HG02852 (cell line): ENCODE measurements at regions not wholly inside any gene's neighbourhood (a gene's known extent, or its start where the extent isn't known, plus 50 kb on each side); places are given as distances from the start of the nearest gene placed in this dataset.
"Not testable (repeated sequence)": the region's sequence is repeated elsewhere in the genome, so short reads cannot be mapped to it uniquely, and the experiment has no call there.

ENCODE experiments used
- ATAC-seq: cut with Tn5 transposase; IDR thresholded peaks from one replicate; pipeline ENCODE4 v1.9.1; 2021; ENCODE audit warnings: mild to moderate bottlenecking, moderate library complexity; ENCODE audit not compliant: unreplicated experiment

DNA sequence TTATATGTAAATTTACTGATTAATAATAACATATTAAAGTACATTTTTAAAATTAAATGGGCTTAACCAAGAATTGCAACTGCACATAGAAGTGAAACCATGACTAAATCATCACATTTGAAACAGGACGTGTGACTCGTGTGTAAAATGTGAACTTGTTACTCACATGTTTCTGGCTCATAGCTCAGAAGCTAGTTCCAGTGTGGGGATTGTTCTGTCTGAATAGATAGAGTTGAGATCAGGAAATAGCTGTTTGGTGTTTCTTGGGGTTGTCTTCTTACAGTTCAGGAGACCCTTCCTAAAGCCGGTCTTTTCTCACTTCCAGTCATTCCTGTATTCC is 130.9 kb downstream of the LAT start:
- ATAC-seq = not testable (repeated sequence)

- ATAC-seq = not testable (repeated sequence)
Measured at GRCh38 chr16:29114989-29115801, 130.3 kb downstream of the LAT start.

GRCh38 chr16:29114574-29114973 is 129.7 kb downstream of the LAT start:
- ATAC-seq = no peak

DNA sequence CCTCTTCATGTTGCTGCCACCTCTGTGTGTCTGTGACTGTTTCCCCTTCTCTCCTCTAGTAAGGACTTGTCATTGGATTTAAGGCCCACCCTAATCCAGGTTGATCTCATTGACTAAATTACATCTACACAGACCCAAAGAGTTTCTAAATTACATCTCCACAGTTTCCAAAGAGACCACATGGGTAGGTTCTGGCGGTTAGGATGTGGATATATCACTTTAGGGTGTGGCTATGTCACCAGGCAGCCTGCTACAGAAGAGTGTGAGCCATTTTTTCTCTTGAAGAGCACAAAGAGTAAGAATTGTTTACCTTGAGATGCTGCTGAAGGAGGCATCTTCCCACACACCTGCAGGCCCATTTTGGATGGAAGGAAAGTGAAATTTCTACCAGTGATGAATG is 128.6 kb downstream of the LAT start:
- not testable (repeated sequence) for ATAC-seq

- ATAC-seq = no peak
Measured at GRCh38 chr16:29112755-29113347, 128.0 kb downstream of the LAT start.

GRCh38 chr16:29111901-29112680 is 127.2 kb downstream of the LAT start:
- not testable (repeated sequence) for ATAC-seq

DNA sequence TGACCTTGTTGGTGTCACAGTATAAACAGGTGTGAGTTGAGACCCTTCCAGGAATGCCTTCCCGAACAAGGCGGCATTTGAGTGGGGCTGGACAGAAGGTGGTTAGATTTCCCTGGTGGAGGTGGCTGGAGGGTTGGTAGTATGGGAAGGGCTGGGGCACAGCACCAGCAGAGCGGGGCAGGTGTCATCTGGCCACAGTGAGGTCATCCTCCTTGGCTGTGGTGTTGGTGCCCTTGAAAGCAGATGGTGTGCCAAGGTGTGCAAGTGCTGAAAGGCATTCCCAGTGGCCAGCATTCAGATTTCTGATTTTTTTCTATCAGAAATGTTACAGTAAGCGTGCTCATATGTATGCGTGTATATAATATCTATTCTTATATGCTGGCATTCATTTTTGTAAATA is 126.6 kb downstream of the LAT start:
- ATAC-seq = no peak

GRCh38 chr16:29108625-29109169 is 123.8 kb downstream of the LAT start:
- ATAC-seq = not testable (repeated sequence)

GRCh38 chr16:29107299-29107698 is 122.4 kb downstream of the LAT start:
- ATAC-seq = no peak

GRCh38 chr16:29106259-29106908 is 121.5 kb downstream of the LAT start:
- not testable (repeated sequence) for ATAC-seq

DNA sequence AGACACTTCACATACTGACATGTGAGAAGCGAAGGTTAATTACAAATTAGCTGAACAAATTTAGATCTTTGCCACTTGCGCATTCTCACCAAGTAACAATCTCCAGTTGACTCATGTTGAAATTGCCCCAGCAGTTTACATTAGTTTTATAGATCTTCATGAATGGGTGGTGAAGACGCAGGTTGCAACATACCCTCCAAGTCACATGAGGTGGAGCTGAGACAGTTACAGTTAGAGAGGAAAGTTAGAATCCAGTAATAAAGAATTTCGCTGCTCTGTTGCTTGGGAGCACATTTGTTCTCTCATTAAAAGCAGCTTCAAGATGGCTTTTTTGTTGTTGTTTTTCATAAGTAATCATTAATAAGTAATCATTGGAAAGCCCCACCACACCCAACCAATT is 119.7 kb downstream of the LAT start:
- ATAC-seq = not testable (repeated sequence)

- ATAC-seq = not testable (repeated sequence)
Measured at GRCh38 chr16:29097965-29098364, 113.1 kb downstream of the LAT start.

DNA sequence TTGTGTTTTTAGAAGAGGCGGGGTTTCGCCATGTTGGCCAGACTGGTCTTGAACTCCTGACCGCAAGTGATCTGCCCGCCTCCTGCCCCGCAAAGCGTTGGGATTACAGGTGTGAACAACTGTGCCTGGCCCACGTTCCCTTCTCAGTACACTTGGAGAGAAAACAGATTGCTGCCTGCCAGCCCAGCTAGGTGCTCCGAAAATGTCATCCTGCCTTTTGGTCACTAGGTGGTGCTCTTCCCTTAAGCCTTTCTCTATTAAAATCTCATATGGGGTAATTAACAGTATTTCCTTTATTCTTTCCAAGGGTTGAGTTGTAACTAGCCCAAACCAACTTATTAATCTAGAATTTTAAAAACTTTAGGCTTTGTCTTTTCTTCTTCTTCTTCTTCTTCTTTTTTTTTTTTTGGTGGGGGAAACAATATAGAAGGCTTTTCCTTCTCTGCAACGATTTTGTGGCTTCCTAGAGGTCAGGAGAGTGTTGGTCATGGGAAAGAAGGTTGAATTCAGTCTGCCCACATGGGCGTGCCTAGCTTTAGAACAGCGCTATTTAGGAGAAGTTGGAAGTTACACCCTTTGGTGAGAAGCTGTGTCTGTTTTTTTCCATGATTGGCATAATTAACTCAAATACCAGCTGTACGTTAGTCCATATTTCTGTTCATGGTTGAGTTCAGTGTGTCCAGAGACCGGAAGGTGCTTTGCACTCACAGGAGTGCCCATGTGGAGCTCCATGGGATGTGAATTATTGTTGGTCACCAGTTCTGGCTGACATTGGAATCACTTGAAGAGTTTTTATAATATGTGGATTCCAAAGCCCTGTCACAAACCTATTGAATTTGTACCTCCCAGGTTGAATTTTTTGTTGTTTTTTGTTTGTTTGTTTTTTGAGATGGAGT is 110.1 kb downstream of the LAT start:
- not testable (repeated sequence) for ATAC-seq

- not testable (repeated sequence) for ATAC-seq
Measured at GRCh38 chr16:29094325-29094724, 109.5 kb downstream of the LAT start.

DNA sequence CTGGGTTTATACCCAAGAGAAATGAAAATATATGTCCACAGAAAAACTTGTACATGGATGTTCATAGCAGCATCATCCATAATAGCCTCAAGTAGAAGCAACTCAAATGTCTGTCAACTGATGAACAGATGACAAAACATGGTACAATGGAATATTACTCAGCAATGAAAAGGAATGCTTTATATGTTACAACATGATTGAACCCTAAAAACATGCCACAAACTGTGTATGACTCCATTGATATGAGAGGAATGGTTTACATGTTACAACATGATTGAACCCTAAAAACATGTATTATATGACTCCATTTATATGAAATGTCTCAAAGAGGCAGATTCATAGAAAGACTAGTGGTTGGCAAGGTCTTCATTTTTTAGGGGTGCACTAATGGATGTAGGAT is 104.8 kb downstream of the LAT start:
- ATAC-seq = not testable (repeated sequence)

GRCh38 chr16:29087673-29088072 is 102.8 kb downstream of the LAT start:
- peak; percentile 51 for ATAC-seq

DNA sequence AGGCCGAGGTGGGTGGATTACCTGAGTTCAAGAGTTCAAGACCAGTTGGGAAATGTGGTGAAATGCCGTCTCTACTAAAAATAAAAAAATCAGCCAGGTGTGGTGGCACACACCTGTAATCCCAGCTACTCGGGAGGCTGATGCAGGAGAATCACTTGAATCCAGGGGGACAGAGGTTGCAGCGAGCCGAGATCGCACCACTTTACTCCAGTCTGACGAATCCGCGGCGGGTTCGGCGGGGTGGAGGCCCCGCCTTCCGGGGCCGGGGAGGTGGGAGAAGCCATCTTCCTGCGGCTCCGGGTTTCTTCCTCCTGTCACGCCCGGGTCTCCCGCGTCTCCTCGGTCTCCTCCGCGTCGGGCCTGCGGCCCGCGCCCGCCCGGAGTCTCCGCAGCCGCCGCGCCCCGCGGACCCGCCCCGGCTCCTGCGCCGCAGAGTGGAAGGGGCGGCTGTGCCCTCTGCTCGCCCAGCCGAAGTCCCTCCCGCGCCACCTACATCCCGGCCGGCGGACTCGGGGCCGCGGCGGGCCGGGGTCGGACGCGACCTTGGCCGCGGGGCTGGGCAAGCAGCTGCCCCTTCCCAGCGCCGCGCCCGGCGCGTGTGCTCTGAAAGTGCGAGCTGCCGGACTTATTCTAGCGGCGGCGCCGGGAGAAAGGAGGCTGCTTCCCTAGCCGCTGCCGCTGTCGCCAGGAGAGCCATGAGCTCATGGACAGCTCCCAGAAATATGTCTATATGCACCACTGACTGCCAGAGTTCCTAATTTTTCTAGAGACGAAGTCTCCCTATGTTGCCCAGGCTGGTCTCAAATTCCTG is 97.2 kb downstream of the LAT start:
- ATAC-seq = not testable (repeated sequence)

- ATAC-seq = peak; percentile 76
Measured at GRCh38 chr16:29074554-29075402, 89.9 kb downstream of the LAT start.
